ENCODE measurements at regions not wholly inside any gene's neighbourhood (a gene's known extent, or its start where the extent isn't known, plus 50 kb on each side); places are given as distances from the start of the nearest gene placed in this dataset.
A peak's percentile ranks its signal among the peaks of the same experiment; 100 is the strongest.

DNA sequence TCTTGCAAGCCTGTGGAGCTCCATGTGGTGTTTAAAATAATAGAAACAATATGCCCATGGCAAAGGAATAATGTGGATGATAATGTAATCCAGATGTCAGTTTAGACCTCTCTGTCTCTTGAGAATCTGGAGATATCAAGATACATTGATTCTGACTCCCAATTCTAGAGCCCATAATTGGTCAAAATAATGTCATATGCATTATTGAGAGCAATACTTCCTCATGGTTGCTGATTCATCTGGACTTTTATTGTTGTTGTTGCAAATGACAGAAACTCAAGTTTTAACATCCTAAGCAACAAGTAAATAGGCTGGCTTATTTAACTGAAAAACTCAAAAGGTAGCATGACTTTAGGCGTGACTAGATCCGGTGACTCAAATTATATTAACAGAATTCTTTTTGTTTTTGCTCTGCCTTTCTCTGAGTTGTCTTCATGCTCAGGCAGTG, 152.1 kb downstream of the PCSK1 start:
- Histone ChIP-seq H3K9me3 (ENCODE audit: control insufficient read depth, low read length) (no peaks in the 10 kb centered on the region), H4K91ac (ENCODE audit: low read length) (no peak overlapping the region), H3K4ac (ENCODE audit: low read depth in 1 of 2, low read length in 2 of 2) (no peak overlapping the region), H2AFZ (ENCODE audit: low read depth, low read length) (no peak overlapping the region), H2BK12ac (ENCODE audit: low read length in 2 of 2) (no peak overlapping the region), H2AK5ac (ENCODE audit: low read length, severe bottlenecking) (no peak overlapping the region), H2BK120ac (ENCODE audit: low read depth, low read length) (no peak overlapping the region), H4K8ac (ENCODE audit: low read length) (no peak overlapping the region), H3K4me2 (ENCODE audit: low read length, poor library complexity, severe bottlenecking) (no peak overlapping the region), H3K4me3 (ENCODE audit: insufficient read depth in 1 of 2, low read depth in 1 of 2, low read length in 2 of 2) (no peak overlapping the region), H3K23ac (ENCODE audit: low read length in 2 of 2) (no peak overlapping the region), H3K18ac (ENCODE audit: low read depth in 1 of 2, low read length in 2 of 2) (no peak overlapping the region), H3K27ac (ENCODE audit: low read length, poor library complexity, severe bottlenecking) (no peak overlapping the region), H2BK15ac (ENCODE audit: low read depth, poor library complexity, severe bottlenecking) (no peak overlapping the region), H3K36me3 (ENCODE audit: control insufficient read depth in 1 of 2, insufficient read depth in 2 of 2, low read depth in 1 of 2, low read length in 2 of 2) (no peaks in the 10 kb centered on the region), H3K79me1 (replicated peaks; ENCODE audit: low read length, poor library complexity, severe bottlenecking) (no peaks in the 10 kb centered on the region), H3K27me3 (ENCODE audit: control insufficient read depth in 1 of 2, insufficient read depth in 1 of 2, low read length in 2 of 2) (no peaks in the 10 kb centered on the region), H3K14ac (ENCODE audit: low read length in 2 of 2) (no peak overlapping the region), H3K4me1 (ENCODE audit: control insufficient read depth, insufficient read depth, low read depth, low read length) (no peaks in the 10 kb centered on the region), H2BK5ac (ENCODE audit: low read depth, low read length, poor library complexity, severe bottlenecking) (no peak overlapping the region), H3K9ac (ENCODE audit: low read length) (no peak overlapping the region)
- WGBS = 100% methylated on average over 2 of the region's 2 CpGs
- no peak for DNase-seq

- H4K91ac ChIP-seq (ENCODE audit: low read length) = no peak overlapping the region
- no peak overlapping the region for H2AFZ ChIP-seq (ENCODE audit: low read depth, low read length)
- no peak overlapping the region for H2BK12ac ChIP-seq (ENCODE audit: low read length in 2 of 2)
- H2BK15ac ChIP-seq (ENCODE audit: low read depth, poor library complexity, severe bottlenecking) = no peak overlapping the region
- no peak for DNase-seq
- no peak overlapping the region for H3K9ac ChIP-seq (ENCODE audit: low read length)
- H4K8ac ChIP-seq (ENCODE audit: low read length) = no peak overlapping the region
- no peak overlapping the region for H3K4me2 ChIP-seq (ENCODE audit: low read length, poor library complexity, severe bottlenecking)
- no peaks in the 10 kb centered on the region for H3K79me1 ChIP-seq (replicated peaks; ENCODE audit: low read length, poor library complexity, severe bottlenecking)
- no peak overlapping the region for H2BK5ac ChIP-seq (ENCODE audit: low read depth, low read length, poor library complexity, severe bottlenecking)
- WGBS = 94% methylated on average over 2 of the region's 6 CpGs
- no peak overlapping the region for H3K23ac ChIP-seq (ENCODE audit: low read length in 2 of 2)
- no peak overlapping the region for H3K27ac ChIP-seq (ENCODE audit: low read length, poor library complexity, severe bottlenecking)
- H3K4me3 ChIP-seq (ENCODE audit: insufficient read depth in 1 of 2, low read depth in 1 of 2, low read length in 2 of 2) = no peak overlapping the region
- H2BK120ac ChIP-seq (ENCODE audit: low read depth, low read length) = no peak overlapping the region
- H3K9me3 ChIP-seq (ENCODE audit: control insufficient read depth, low read length) = no peaks in the 10 kb centered on the region
- no peak overlapping the region for H2AK5ac ChIP-seq (ENCODE audit: low read length, severe bottlenecking)
- no peaks in the 10 kb centered on the region for H3K36me3 ChIP-seq (ENCODE audit: control insufficient read depth in 1 of 2, insufficient read depth in 2 of 2, low read depth in 1 of 2, low read length in 2 of 2)
- no peak overlapping the region for H3K4ac ChIP-seq (ENCODE audit: low read depth in 1 of 2, low read length in 2 of 2)
- no peaks in the 10 kb centered on the region for H3K4me1 ChIP-seq (ENCODE audit: control insufficient read depth, insufficient read depth, low read depth, low read length)
- no peak overlapping the region for H3K18ac ChIP-seq (ENCODE audit: low read depth in 1 of 2, low read length in 2 of 2)
- peak overlapping the region in 1 of 2 experiments; percentile 20 for H3K14ac ChIP-seq (ENCODE audit: low read length in 2 of 2)
- H3K27me3 ChIP-seq (ENCODE audit: control insufficient read depth in 1 of 2, insufficient read depth in 1 of 2, low read length in 2 of 2) = no peaks in the 10 kb centered on the region
Observed at GRCh38 chr5:96279801-96280542, 153.1 kb downstream of the PCSK1 start.

DNA sequence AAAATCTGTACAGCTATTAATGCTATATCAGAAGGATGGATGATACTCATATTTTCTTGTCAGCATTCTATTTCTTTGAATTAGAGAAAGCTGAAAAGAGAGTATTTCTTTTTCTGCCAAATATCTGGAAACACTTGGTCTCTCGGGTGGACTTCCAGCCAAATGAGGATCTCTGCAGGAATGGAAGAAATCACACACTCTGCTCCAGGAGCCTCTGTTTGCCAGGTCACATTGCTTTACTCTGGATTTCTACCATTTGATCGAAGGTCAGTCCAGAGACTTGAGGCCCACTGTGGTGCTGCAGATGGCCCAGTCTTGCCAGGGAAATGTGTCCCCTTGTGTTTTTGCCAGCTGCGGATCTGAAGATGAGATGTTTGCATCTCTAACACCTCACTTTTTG, 154.1 kb downstream of the PCSK1 start:
- H2BK15ac ChIP-seq (ENCODE audit: low read depth, poor library complexity, severe bottlenecking) = no peak overlapping the region
- no peaks in the 10 kb centered on the region for H3K4me1 ChIP-seq (ENCODE audit: control insufficient read depth, insufficient read depth, low read depth, low read length)
- H3K4me2 ChIP-seq (ENCODE audit: low read length, poor library complexity, severe bottlenecking) = no peak overlapping the region
- no peak overlapping the region for H3K9ac ChIP-seq (ENCODE audit: low read length)
- H3K4me3 ChIP-seq (ENCODE audit: insufficient read depth in 1 of 2, low read depth in 1 of 2, low read length in 2 of 2) = no peak overlapping the region
- no peaks in the 10 kb centered on the region for H3K27me3 ChIP-seq (ENCODE audit: control insufficient read depth in 1 of 2, insufficient read depth in 1 of 2, low read length in 2 of 2)
- H3K79me1 ChIP-seq (replicated peaks; ENCODE audit: low read length, poor library complexity, severe bottlenecking) = no peaks in the 10 kb centered on the region
- H3K36me3 ChIP-seq (ENCODE audit: control insufficient read depth in 1 of 2, insufficient read depth in 2 of 2, low read depth in 1 of 2, low read length in 2 of 2) = no peaks in the 10 kb centered on the region
- H3K9me3 ChIP-seq (ENCODE audit: control insufficient read depth, low read length) = no peaks in the 10 kb centered on the region
- no peak overlapping the region for H3K4ac ChIP-seq (ENCODE audit: low read depth in 1 of 2, low read length in 2 of 2)
- H2BK12ac ChIP-seq (ENCODE audit: low read length in 2 of 2) = no peak overlapping the region
- DNase-seq = no peak
- H3K27ac ChIP-seq (ENCODE audit: low read length, poor library complexity, severe bottlenecking) = no peak overlapping the region
- no peak overlapping the region for H2BK120ac ChIP-seq (ENCODE audit: low read depth, low read length)
- H3K18ac ChIP-seq (ENCODE audit: low read depth in 1 of 2, low read length in 2 of 2) = no peak overlapping the region
- no peak overlapping the region for H4K8ac ChIP-seq (ENCODE audit: low read length)
- H2AK5ac ChIP-seq (ENCODE audit: low read length, severe bottlenecking) = no peak overlapping the region
- no peak overlapping the region for H2AFZ ChIP-seq (ENCODE audit: low read depth, low read length)
- H3K23ac ChIP-seq (ENCODE audit: low read length in 2 of 2) = no peak overlapping the region
- 89% methylated on average over 2 of the region's 3 CpGs for WGBS
- H3K14ac ChIP-seq (ENCODE audit: low read length in 2 of 2) = peak overlapping the region in 1 of 2 experiments; percentile 57
- H4K91ac ChIP-seq (ENCODE audit: low read length) = no peak overlapping the region
- no peak overlapping the region for H2BK5ac ChIP-seq (ENCODE audit: low read depth, low read length, poor library complexity, severe bottlenecking)

GRCh38 chr5:96275051-96275450, 158.0 kb downstream of the PCSK1 start:
- H2BK5ac ChIP-seq (ENCODE audit: low read depth, low read length, poor library complexity, severe bottlenecking) = no peak overlapping the region
- H3K27me3 ChIP-seq (ENCODE audit: control insufficient read depth in 1 of 2, insufficient read depth in 1 of 2, low read length in 2 of 2) = no peaks in the 10 kb centered on the region
- H3K4me3 ChIP-seq (ENCODE audit: insufficient read depth in 1 of 2, low read depth in 1 of 2, low read length in 2 of 2) = no peak overlapping the region
- no peak overlapping the region for H2AFZ ChIP-seq (ENCODE audit: low read depth, low read length)
- no peak overlapping the region for H3K4ac ChIP-seq (ENCODE audit: low read depth in 1 of 2, low read length in 2 of 2)
- H4K8ac ChIP-seq (ENCODE audit: low read length) = no peak overlapping the region
- H3K79me1 ChIP-seq (replicated peaks; ENCODE audit: low read length, poor library complexity, severe bottlenecking) = no peaks in the 10 kb centered on the region
- H3K14ac ChIP-seq (ENCODE audit: low read length in 2 of 2) = no peak overlapping the region
- H2BK12ac ChIP-seq (ENCODE audit: low read length in 2 of 2) = no peak overlapping the region
- no peak overlapping the region for H2BK120ac ChIP-seq (ENCODE audit: low read depth, low read length)
- H2AK5ac ChIP-seq (ENCODE audit: low read length, severe bottlenecking) = no peak overlapping the region
- H3K4me2 ChIP-seq (ENCODE audit: low read length, poor library complexity, severe bottlenecking) = no peak overlapping the region
- H3K4me1 ChIP-seq (ENCODE audit: control insufficient read depth, insufficient read depth, low read depth, low read length) = no peaks in the 10 kb centered on the region
- H3K23ac ChIP-seq (ENCODE audit: low read length in 2 of 2) = no peak overlapping the region
- no peak for DNase-seq
- H3K9ac ChIP-seq (ENCODE audit: low read length) = no peak overlapping the region
- peaks cover 11% of the 10 kb centered on the region for H3K9me3 ChIP-seq (ENCODE audit: control insufficient read depth, low read length)
- H3K18ac ChIP-seq (ENCODE audit: low read depth in 1 of 2, low read length in 2 of 2) = no peak overlapping the region
- H3K36me3 ChIP-seq (ENCODE audit: control insufficient read depth in 1 of 2, insufficient read depth in 2 of 2, low read depth in 1 of 2, low read length in 2 of 2) = no peaks in the 10 kb centered on the region
- H4K91ac ChIP-seq (ENCODE audit: low read length) = no peak overlapping the region
- H3K27ac ChIP-seq (ENCODE audit: low read length, poor library complexity, severe bottlenecking) = no peak overlapping the region
- H2BK15ac ChIP-seq (ENCODE audit: low read depth, poor library complexity, severe bottlenecking) = no peak overlapping the region
- WGBS = 100% methylated on average over 3 of the region's 3 CpGs
